ENCODE measurements at regions not wholly inside any gene's neighbourhood (a gene's known extent, or its start where the extent isn't known, plus 50 kb on each side); places are given as distances from the start of the nearest gene placed in this dataset.
"Not testable (repeated sequence)": the region's sequence is repeated elsewhere in the genome, so short reads cannot be mapped to it uniquely, and the experiment has no call there.

DNA sequence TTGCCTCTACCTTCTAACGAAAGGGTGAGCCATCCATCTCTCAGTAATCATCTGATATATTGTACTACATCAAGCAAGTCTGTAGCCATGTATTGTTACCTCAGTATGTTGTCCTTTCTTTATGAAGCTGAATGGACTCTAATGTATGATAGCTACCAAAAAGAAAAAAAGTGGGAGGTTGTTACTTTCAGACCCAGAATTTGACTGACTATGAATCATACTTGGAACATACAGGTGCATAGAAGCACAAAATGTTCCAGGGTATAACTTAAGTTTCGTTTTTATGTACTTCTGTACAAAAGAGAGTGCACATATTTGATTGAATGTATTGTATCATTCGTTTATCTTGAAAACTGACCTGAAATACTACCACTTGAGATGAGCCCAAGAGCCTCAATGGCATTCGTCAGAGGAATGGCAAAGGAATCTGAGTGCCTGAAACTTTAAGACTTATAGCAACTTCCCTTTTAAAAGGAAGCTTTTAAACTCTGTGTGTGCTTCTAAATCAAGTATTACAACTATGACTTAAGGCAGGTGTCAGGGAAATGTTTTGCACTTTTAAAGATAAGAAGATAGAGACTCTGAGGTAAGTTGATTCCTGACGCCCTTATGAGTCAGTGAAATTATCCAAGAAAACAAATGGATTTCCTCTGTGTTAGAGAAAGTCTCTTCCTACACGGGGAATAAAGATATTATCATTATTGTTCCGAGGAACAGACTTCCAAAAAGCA lies 951.5 kb downstream of the GALC start:
- FAIRE-seq (no peak), DNase-seq (ENCODE audit: insufficient read length, low spot score) (no peak)
- TF ChIP-seq POLR2A (IDR thresholded peaks at IDR 0.05; ENCODE audit: low read depth, low read length), result no peak

DNA sequence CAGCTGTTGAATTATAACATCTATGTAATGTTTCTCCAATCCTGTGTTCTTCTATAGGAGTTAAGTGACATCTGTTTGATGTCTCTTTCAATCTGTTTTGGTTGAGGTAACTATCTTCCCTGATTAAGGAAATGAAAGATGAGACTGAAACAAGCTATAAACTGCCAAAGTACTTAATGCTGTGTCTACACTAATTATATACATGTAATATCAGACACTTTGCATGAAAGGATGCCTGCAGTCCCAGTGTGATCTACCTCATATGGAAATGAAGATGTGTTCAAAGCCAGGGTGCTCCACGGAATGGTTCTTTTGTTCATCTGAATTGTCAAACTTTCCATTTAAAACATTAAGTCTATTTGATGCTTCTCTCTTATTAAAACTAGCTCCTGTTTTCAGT lies 958.3 kb downstream of the GALC start:
- FAIRE-seq (no peak), DNase-seq (ENCODE audit: insufficient read length, low spot score) (no peak)
- TF ChIP-seq POLR2A (IDR thresholded peaks at IDR 0.05; ENCODE audit: low read depth, low read length), result no peak

DNA sequence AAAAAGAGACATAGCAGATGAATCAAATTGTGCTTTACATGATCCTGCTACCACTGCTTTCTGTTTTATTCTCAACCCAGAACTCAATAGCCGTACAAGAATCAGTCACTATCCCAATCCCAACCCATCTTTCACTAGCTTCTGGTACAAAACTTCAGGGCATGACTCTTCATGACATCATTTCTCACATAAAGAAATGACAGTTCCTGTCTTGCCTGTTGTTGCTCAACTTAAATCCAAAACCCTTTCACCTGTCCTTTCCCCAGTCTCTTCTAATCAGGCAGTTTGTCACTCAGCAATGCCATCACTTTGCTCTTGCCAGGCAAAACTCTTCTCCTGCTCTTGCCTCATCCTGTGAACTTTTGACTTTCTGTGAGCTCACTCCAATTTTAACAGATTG lies 962.8 kb downstream of the GALC start:
- FAIRE-seq (no peak), DNase-seq (ENCODE audit: insufficient read length, low spot score) (no peak)
- no peak for TF ChIP-seq POLR2A (IDR thresholded peaks at IDR 0.05; ENCODE audit: low read depth, low read length)

DNA sequence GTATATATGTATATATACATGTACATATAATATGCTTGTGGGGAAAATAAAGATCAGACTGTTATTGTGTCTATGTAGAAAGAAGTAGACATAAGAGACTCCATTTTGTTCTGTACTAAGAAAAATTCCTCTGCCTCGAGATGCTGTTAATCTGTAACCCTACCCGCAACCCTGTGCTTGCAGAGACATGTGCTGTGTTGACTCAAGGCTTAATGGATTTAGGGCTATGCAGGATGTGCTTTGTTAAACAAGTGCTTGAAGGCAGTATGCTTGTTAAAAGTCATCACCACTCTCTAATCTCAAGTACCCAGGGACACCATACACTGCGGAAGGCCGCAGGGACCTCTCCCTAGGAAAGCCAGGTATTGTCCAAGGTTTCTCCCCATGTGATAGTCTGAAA lies 972.9 kb downstream of the GALC start:
- not testable (repeated sequence) for FAIRE-seq; DNase-seq (ENCODE audit: insufficient read length, low spot score)

DNA sequence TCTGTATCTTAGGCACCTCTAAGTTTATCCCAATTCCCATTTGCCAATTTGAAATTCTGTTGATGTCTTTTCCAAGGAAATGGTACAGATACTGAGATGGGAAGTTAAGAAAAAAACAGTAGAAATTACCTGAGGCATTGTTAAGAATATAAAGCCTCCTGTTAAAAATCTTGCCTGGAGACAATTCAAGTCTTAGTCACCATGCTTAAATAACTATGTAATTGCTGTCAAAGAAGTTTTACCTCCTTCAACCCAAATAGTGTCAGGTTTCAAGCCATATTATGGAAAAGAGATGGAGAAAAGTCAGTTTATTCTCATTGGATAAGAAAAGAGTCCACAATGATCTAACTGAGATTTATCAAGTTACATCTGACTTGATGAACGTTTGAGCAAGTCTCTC lies 974.7 kb downstream of the GALC start:
- FAIRE-seq, result no peak
- no peak for DNase-seq (ENCODE audit: insufficient read length, low spot score)
- TF ChIP-seq POLR2A (IDR thresholded peaks at IDR 0.05; ENCODE audit: low read depth, low read length), result no peak

DNA sequence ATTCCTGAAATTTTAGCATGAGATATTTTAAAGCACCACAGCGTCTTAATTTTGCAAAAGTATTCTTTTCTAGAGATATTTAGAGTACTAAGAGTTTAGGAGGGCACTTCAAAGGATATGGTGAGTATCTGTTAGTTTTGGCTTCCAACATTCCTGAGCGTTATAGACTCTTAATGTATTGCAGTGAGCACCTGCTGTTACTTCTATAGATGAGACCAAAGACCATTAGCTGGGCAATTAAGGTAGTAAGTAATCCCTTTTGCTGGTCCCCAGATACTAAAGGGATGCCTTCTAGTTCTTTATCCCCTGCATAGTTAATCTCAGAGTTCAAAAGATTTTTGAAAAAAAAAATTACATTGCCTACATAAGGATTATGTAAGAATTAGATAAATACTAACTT lies 975.6 kb downstream of the GALC start:
- DNase-seq (ENCODE audit: insufficient read length, low spot score) (no peak), FAIRE-seq (no peak)
- no peak for TF ChIP-seq POLR2A (IDR thresholded peaks at IDR 0.05; ENCODE audit: low read depth, low read length)

DNA sequence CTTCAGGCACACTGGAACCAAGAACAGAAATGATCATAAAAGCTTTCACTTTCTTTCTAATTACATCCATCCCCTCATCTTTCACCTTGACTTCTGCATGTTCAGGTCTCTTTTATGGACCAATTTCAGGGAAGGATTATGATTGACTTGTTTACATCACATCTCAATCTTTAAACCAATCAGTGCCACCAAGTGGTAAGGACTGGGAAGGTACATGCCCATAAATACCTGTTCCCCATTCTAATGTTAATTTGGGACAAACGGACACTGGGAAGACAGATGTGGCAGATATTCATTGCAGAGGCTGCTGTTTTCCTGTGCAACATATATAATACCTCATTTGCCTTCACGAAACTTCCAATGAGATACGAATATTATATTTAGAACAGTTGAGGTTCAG lies 978.1 kb downstream of the GALC start:
- no peak for TF ChIP-seq POLR2A (IDR thresholded peaks at IDR 0.05; ENCODE audit: low read depth, low read length)
- FAIRE-seq (no peak), DNase-seq (ENCODE audit: insufficient read length, low spot score) (no peak)

DNA sequence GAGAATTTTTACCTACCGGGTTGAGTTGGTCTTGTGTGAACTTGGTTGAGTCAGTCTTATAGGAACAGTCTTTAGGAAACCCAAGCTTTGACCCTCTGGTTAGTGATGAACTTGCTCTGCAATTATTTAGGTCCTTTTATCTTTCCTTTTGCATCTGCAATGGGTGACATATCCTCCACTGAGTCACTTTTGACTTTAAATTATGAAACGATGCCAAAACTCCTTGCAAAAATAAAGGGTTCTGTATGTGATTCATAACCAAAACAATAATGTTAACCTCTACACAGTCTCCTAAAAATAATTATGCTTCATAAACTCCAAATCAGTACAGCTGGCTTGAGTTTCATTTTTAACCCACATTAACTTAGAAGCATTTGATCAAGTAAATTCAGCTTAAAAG lies 979.4 kb downstream of the GALC start:
- no peak for TF ChIP-seq POLR2A (IDR thresholded peaks at IDR 0.05; ENCODE audit: low read depth, low read length)
- FAIRE-seq, result no peak
- DNase-seq (ENCODE audit: insufficient read length, low spot score), result no peak

DNA sequence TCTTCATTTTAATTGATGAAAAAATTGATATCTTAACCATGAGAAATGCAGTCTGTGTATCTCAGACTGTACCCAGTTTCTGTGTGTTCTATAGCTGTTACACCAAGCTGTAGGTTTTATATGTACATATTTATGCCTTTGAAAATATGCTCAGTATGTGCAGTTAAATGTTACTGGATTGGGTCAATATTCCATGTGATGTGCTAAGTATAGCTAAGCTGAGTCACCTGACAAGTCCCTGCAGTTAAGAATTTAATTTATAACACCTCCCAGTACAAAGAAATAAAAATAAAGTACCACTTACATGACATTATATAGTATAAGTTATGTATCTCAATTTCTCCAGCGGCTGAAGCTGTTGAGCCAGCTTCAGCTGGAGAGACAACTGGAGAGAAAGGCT lies 984.0 kb downstream of the GALC start:
- FAIRE-seq, result no peak
- TF ChIP-seq POLR2A (IDR thresholded peaks at IDR 0.05; ENCODE audit: low read depth, low read length), result no peak
- DNase-seq (ENCODE audit: insufficient read length, low spot score), result no peak

DNA sequence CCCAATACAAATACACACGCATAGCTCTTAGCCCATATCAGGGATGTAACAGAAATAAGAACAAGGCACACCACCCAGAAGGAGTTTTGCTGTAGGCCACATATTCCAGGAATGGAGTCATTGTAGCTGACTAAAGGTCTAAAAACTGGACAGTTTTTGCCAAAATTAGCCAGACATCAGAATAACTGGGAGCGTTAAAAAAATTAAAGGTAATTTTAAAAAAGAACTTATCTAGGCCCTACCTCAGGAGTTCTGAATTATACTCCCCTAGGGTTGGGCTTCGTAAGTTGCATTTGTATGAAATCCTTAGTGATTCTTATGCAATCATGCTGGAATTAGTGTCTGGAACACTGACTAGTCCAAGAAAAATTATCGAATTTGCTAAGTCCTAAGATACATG lies 987.7 kb downstream of the GALC start:
- no peak for FAIRE-seq

DNA sequence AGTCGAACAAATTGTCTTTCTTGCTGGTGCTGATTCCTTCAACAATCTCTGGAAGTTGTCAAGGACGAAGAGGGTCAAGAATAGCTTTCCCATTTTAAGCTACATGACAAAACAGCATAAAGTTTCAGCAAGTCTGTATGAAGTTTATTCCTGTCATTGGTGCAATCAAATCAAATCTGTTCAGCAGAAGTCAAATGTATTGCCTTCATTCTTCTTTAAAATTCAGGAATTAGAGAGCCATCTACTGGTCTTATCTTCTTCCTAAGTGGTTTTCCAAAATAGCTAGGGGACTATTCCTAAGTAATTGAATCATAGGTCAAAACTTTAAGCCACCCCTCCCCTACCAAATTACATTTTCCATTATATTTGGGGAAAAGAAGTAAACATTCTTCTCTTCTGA lies 990.2 kb downstream of the GALC start:
- no peak for TF ChIP-seq POLR2A (IDR thresholded peaks at IDR 0.05; ENCODE audit: low read depth, low read length)
- FAIRE-seq (no peak), DNase-seq (ENCODE audit: insufficient read length, low spot score) (no peak)

More for the DNA sequence above, 987.7 kb downstream of the GALC start:
- no peak for DNase-seq (ENCODE audit: insufficient read length, low spot score)
- no peak for TF ChIP-seq POLR2A (IDR thresholded peaks at IDR 0.05; ENCODE audit: low read depth, low read length)

DNA sequence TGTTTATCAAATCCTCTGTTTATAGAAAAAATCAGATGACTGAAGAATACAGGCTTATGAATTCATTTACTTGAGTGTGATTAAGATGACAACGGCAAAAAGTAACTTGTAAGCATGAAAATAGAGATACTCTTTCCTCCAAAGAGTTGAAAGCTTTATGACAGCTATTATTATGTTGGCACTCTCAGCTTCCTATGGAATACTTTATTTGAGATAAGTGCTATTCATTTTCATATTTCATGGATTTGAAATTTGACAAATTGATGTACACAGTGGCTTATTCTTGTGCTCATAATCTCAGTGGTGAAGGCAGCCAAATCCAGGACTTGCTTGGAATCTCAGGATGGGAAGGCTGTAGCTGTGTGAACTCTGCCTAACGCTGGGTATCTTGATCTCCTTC lies 991.6 kb downstream of the GALC start:
- no peak for FAIRE-seq
- TF ChIP-seq POLR2A (IDR thresholded peaks at IDR 0.05; ENCODE audit: low read depth, low read length), result no peak
- no peak for DNase-seq (ENCODE audit: insufficient read length, low spot score)

DNA sequence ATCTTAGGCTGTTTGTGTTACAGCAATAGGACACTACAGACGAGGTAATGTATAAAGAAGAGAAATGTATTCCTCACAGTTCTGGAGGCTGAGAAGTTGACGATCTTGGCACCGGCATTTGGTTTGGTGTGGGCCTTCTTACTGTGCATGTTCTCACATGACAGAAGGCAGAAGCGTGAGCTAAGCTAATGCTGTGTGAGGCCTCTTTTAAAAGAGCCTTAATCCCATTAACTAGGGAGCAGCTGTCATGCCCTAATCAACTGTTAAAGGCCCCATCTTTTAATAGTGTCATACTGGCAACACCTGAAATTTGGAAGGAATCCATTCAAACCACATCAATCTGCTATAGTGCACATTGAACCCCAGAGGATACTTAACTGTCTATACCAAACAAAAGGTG lies 992.9 kb downstream of the GALC start:
- no peak for TF ChIP-seq POLR2A (IDR thresholded peaks at IDR 0.05; ENCODE audit: low read depth, low read length)
- DNase-seq (ENCODE audit: insufficient read length, low spot score), result no peak
- no peak for FAIRE-seq

DNA sequence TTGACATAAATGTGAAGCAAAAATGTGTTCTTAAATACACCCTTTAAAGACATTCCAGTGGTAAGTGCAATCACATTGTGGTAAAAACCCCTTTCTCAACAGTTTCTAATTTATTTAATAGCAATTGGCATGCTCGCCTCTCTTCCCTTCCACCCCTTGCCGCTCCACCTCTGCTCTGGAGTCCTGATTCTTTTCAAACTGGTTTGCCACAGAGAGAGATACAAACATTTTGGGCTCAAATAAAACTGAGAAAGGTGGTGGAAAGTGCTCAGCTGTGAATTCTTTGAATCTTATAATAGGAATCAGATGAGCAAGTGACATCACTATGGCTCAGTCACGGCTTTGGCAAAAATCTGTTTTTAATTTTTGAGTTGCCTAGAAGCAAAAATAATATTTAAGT lies 993.9 kb downstream of the GALC start:
- no peak for FAIRE-seq

DNA sequence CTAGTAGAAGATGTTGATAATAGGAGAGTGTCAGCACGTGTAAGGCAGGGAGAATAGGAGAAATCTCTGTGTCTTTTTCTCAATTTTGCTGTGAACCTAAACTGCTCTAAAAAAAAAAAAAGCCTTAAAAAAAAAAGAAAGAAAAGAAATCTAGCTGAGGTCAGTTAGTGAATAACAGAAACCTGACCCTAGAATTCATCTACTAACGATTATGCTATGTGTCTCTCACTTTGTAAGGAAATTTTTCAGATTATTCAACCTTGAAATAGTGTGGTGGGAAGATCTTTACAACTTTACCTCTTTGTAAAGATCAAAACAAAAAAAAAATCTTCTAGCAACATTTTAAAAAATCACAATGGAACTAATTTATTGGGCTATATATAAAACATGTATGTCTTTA lies 995.7 kb downstream of the GALC start:
- no peak for TF ChIP-seq POLR2A (IDR thresholded peaks at IDR 0.05; ENCODE audit: low read depth, low read length)
- DNase-seq (ENCODE audit: insufficient read length, low spot score) (no peak), FAIRE-seq (no peak)

More for the DNA sequence above, 993.9 kb downstream of the GALC start:
- no peak for DNase-seq (ENCODE audit: insufficient read length, low spot score)
- TF ChIP-seq POLR2A (IDR thresholded peaks at IDR 0.05; ENCODE audit: low read depth, low read length), result no peak

DNA sequence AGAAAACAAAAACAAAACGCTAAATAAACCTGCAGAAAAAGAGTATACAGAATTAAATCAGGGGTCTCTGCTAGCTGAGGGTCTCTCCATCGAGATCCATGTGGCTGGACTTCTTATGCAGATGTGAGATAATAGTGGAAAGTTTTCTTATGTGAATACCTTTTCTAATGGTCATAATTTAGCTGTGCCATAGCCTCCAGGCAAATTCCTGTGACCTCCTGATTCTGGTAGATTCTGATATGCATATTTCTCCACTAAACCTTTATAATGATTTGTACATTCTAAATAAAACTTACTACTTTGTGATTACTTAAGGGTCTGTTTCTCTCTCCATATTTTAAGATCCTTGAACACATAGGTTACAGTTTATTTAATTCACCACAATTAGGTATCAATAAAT lies 1002.6 kb downstream of the GALC start:
- no peak for TF ChIP-seq POLR2A (IDR thresholded peaks at IDR 0.05; ENCODE audit: low read depth, low read length)
- FAIRE-seq (no peak), DNase-seq (ENCODE audit: insufficient read length, low spot score) (no peak)
